Keratinocyte (primary cell): ENCODE measurements at regions not wholly inside any gene's neighbourhood (a gene's known extent, or its start where the extent isn't known, plus 50 kb on each side); places are given as distances from the start of the nearest gene placed in this dataset.

ENCODE experiments used
- DNase-seq: peaks from one replicate; pipeline ENCODE4 v3.0.0-alpha.2; 2011; ENCODE audit warnings: low read depth, missing footprints, low spot score
- FAIRE-seq: peaks from 2 replicates; lab custom pipeline; 2011; peaks lifted over from hg19 to GRCh38; lab: Jason Lieb, UNC
- H2AFZ ChIP-seq: 2 replicates; pipeline ENCODE4 v1.6.0; 2012; ENCODE audit warnings: low read length, control low read depth, inconsistent platforms; ENCODE audit not compliant: control insufficient read depth
- H3K27ac ChIP-seq: 2 replicates; pipeline ENCODE4 v1.5.1; 2011; ENCODE audit warnings: low read length; ENCODE audit not compliant: control insufficient read depth, insufficient read depth
- H3K27me3 ChIP-seq: 3 replicates; pipeline ENCODE4 v1.6.0; 2011; ENCODE audit warnings: low read length; ENCODE audit not compliant: control insufficient read depth, insufficient read depth; ENCODE audit errors: extremely low read depth
- H3K36me3 ChIP-seq, 2 experiments: 2 replicates in 1 of 2; 3 replicates in 1 of 2; pipeline ENCODE4 v1.5.1; 2011; ENCODE audit warnings: low read length in 2 of 2, mild to moderate bottlenecking in 1 of 2; ENCODE audit not compliant: control insufficient read depth in 2 of 2, insufficient read depth in 2 of 2; ENCODE audit errors: extremely low read depth in 1 of 2
- H3K4me1 ChIP-seq: 3 replicates; pipeline ENCODE4 v1.5.1; 2011; ENCODE audit warnings: low read length; ENCODE audit not compliant: control insufficient read depth, insufficient read depth; ENCODE audit errors: extremely low read depth
- H3K4me2 ChIP-seq: 3 replicates; pipeline ENCODE4 v1.6.0; 2011; ENCODE audit warnings: low read depth, low read length; ENCODE audit not compliant: control insufficient read depth, insufficient read depth; ENCODE audit errors: extremely low read depth
- H3K4me3 ChIP-seq, 3 experiments: fragments of 200-600 bp in 1 of 3; sonication (generic) in 1 of 3; 2 replicates in 2 of 3; 3 replicates in 1 of 3; pipeline ENCODE4 v1.5.1; 2011 to 2016; ENCODE audit warnings: low read length in 3 of 3, mild to moderate bottlenecking in 3 of 3, control low read depth in 2 of 3, inconsistent platforms in 1 of 3, low read depth in 1 of 3, mixed read lengths in 1 of 3, mixed run types in 1 of 3, moderate library complexity in 1 of 3; ENCODE audit not compliant: control insufficient read depth in 2 of 3, insufficient read depth in 2 of 3; ENCODE audit errors: extremely low read depth in 1 of 3
- H3K79me2 ChIP-seq: 2 replicates; pipeline ENCODE4 v1.6.0; 2012; ENCODE audit warnings: low read length; ENCODE audit not compliant: control insufficient read depth, insufficient read depth
- H3K9ac ChIP-seq: 3 replicates; pipeline ENCODE4 v1.6.0; 2011; ENCODE audit warnings: low read length; ENCODE audit not compliant: control insufficient read depth, insufficient read depth; ENCODE audit errors: extremely low read depth
- H3K9me1 ChIP-seq: 3 replicates; pipeline ENCODE4 v1.6.0; 2011; ENCODE audit warnings: low read length; ENCODE audit not compliant: control insufficient read depth, insufficient read depth; ENCODE audit errors: extremely low read depth
- H3K9me3 ChIP-seq: 2 replicates; pipeline ENCODE4 v1.5.1; 2012; ENCODE audit warnings: low read depth, low read length; ENCODE audit not compliant: control insufficient read depth
- H4K20me1 ChIP-seq: 3 replicates; pipeline ENCODE4 v1.6.0; 2011; ENCODE audit warnings: low read length; ENCODE audit not compliant: control insufficient read depth, insufficient read depth; ENCODE audit errors: extremely low read depth
- EZH2 ChIP-seq: IDR thresholded peaks from one replicate; pipeline ENCODE4 v1.6.1; 2012; ENCODE audit warnings: inconsistent platforms, mild to moderate bottlenecking, low read length, moderate library complexity
- dilution Hi-C: fragments of 300-500 bp; cut with MboI; formaldehyde crosslinking; loops from one replicate; pipeline ENCODE4 v1.7.0; 2020; ENCODE audit warnings: low sequenced_read_pairs; ENCODE audit not compliant: extremely low pct_ligation_motif_present
- TF ChIP-seq, protein P1 (sequence below), 3 experiments: IDR thresholded peaks in 1 of 3; conservative IDR thresholded peaks in 1 of 3; optimal IDR thresholded peaks in 1 of 3; 2 replicates in 2 of 3; 3 replicates in 1 of 3; pipeline versions ENCODE3 to v1.5.1; 2011; ENCODE audit warnings: low read length in 3 of 3, mild to moderate bottlenecking in 3 of 3, moderate library complexity in 2 of 3, control low read depth in 1 of 3, inconsistent platforms in 1 of 3; ENCODE audit not compliant: insufficient read depth in 2 of 3; ENCODE audit errors: extremely low read depth in 1 of 3

DNA sequence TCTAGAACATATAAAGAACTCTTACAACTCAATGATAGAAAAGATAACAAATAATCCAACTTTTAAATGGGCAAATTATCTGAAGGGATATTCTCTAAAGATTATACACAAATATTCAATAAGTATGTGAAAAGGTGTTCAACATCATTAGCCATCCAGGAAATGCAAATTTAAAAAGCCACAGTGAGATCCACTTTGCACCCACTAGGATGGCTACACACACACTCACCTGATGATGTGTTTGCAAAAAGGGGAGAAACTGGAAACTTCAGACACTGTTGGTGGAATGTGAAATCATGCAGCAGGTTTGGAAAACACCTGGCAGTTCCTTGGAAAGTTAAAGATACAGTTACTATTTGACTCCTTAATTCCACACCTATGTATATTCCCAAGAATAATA, 87.2 kb upstream of the GYPC start:
- no peaks in the 10 kb centered on the region for H4K20me1 ChIP-seq

DNA sequence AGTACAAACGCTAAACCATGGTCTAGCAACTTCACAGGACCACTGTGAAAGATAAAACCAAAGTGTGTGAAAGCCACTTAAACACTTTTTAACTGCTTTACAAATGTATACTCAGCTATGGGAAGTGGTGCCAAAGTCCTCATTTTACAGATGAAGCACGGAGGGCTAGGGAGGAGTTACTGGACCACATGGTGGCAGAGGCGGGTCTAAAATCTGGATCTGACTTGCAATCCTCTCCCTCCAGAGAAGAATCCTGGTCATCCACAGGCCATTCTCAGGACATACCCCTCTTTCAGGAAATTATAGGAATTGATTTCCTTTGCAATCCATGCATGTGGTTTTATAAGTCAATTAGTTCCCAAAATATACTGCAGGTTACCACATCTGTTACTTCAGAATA, 84.6 kb upstream of the GYPC start:
- dilution Hi-C loops, result no loop called here
- DNase-seq, result no peak
- no peak for FAIRE-seq
- Histone ChIP-seq H2AFZ (no peak overlapping the region), H3K27me3 (no peaks in the 10 kb centered on the region), H3K4me1 (no peaks in the 10 kb centered on the region), H3K4me2 (no peak overlapping the region), H3K9ac (no peak overlapping the region), H4K20me1 (no peaks in the 10 kb centered on the region), H3K36me3 (no peaks in the 10 kb centered on the region), H3K9me3 (no peaks in the 10 kb centered on the region), H3K79me2 (no peaks in the 10 kb centered on the region), H3K4me3 (no peak overlapping the region), H3K27ac (no peak overlapping the region), H3K9me1 (no peaks in the 10 kb centered on the region)
- TF ChIP-seq EZH2, result no peak
- TF ChIP-seq, protein P1, sequence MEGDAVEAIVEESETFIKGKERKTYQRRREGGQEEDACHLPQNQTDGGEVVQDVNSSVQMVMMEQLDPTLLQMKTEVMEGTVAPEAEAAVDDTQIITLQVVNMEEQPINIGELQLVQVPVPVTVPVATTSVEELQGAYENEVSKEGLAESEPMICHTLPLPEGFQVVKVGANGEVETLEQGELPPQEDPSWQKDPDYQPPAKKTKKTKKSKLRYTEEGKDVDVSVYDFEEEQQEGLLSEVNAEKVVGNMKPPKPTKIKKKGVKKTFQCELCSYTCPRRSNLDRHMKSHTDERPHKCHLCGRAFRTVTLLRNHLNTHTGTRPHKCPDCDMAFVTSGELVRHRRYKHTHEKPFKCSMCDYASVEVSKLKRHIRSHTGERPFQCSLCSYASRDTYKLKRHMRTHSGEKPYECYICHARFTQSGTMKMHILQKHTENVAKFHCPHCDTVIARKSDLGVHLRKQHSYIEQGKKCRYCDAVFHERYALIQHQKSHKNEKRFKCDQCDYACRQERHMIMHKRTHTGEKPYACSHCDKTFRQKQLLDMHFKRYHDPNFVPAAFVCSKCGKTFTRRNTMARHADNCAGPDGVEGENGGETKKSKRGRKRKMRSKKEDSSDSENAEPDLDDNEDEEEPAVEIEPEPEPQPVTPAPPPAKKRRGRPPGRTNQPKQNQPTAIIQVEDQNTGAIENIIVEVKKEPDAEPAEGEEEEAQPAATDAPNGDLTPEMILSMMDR (optimal IDR thresholded peaks at IDR 0.05 in 1 of 3, IDR thresholded peaks at IDR 0.05 in 1 of 3, conservative IDR thresholded peaks at IDR 0.05 in 1 of 3; ENCODE audit: extremely low read depth in 1 of 3, insufficient read depth in 2 of 3, low read length in 3 of 3), result no peak

More for the DNA sequence above, 87.2 kb upstream of the GYPC start:
- dilution Hi-C loops, result no loop called here
- DNase-seq, result no peak
- no peak overlapping the region for H3K27ac ChIP-seq
- no peaks in the 10 kb centered on the region for H3K27me3 ChIP-seq
- H3K9me3 ChIP-seq, result no peaks in the 10 kb centered on the region
- no peak for FAIRE-seq
- H2AFZ ChIP-seq, result no peak overlapping the region
- H3K9me1 ChIP-seq, result no peaks in the 10 kb centered on the region
- H3K4me2 ChIP-seq, result no peak overlapping the region
- H3K36me3 ChIP-seq, result no peaks in the 10 kb centered on the region
- H3K79me2 ChIP-seq, result no peaks in the 10 kb centered on the region
- H3K9ac ChIP-seq, result no peak overlapping the region
- no peak overlapping the region for H3K4me3 ChIP-seq
- TF ChIP-seq, protein P1 (optimal IDR thresholded peaks at IDR 0.05 in 1 of 3, IDR thresholded peaks at IDR 0.05 in 1 of 3, conservative IDR thresholded peaks at IDR 0.05 in 1 of 3; ENCODE audit: extremely low read depth in 1 of 3, insufficient read depth in 2 of 3, low read length in 3 of 3), result no peak
- no peak for TF ChIP-seq EZH2
- H3K4me1 ChIP-seq, result no peaks in the 10 kb centered on the region
